Astrocyte (in vitro differentiated cells and primary cell): ENCODE measurements at regions not wholly inside any gene's neighbourhood (a gene's known extent, or its start where the extent isn't known, plus 50 kb on each side); places are given as distances from the start of the nearest gene placed in this dataset.

Source experiments
- CTCF ChIP-seq: IDR thresholded peaks from 2 replicates; pipeline ENCODE4 v1.5.1; 2011; ENCODE audit warnings: low read depth, mild to moderate bottlenecking, inconsistent platforms, low read length, moderate library complexity; ENCODE audit not compliant: insufficient read depth
- EZH2 ChIP-seq: IDR thresholded peaks from 2 replicates; pipeline ENCODE4 v1.6.1; 2012; ENCODE audit warnings: mild to moderate bottlenecking, low read length, inconsistent platforms; ENCODE audit not compliant: insufficient read depth

GRCh38 chr9:38489057-38489456, 64.8 kb upstream of the IGFBPL1 start:
- no peak for TF ChIP-seq CTCF
- no peak for TF ChIP-seq EZH2
